ENCODE measurements at regions not wholly inside any gene's neighbourhood (a gene's known extent, or its start where the extent isn't known, plus 50 kb on each side); places are given as distances from the start of the nearest gene placed in this dataset.

DNA sequence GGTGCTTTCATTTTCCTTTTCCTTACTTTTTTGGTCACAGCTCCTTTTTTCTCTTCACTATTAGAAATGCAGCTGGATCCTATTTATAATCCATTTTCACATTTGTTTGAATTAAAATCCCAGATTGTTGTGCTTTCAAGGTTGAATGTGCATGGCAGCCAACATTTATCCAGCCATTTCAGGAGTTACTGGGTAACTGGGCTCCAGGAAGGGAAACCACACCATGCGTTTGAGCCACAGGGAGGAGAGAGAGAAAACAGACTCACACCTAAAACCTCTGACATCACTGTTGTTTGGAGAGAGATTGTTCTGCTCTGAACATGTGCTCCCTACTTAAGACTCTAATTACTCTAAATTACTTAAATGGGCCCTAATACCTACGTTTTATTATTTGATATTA, 173.4 kb downstream of the BMP2 start:
- H3K27me3 Mint-ChIP-seq (ENCODE audit: unreplicated experiment), result no peaks in the 10 kb centered on the region
- TF ChIP-seq, protein P1, sequence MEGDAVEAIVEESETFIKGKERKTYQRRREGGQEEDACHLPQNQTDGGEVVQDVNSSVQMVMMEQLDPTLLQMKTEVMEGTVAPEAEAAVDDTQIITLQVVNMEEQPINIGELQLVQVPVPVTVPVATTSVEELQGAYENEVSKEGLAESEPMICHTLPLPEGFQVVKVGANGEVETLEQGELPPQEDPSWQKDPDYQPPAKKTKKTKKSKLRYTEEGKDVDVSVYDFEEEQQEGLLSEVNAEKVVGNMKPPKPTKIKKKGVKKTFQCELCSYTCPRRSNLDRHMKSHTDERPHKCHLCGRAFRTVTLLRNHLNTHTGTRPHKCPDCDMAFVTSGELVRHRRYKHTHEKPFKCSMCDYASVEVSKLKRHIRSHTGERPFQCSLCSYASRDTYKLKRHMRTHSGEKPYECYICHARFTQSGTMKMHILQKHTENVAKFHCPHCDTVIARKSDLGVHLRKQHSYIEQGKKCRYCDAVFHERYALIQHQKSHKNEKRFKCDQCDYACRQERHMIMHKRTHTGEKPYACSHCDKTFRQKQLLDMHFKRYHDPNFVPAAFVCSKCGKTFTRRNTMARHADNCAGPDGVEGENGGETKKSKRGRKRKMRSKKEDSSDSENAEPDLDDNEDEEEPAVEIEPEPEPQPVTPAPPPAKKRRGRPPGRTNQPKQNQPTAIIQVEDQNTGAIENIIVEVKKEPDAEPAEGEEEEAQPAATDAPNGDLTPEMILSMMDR (IDR thresholded peaks at IDR 0.05; ENCODE audit: partially characterized antibody, unreplicated experiment), result no peak
- H3K9me3 Mint-ChIP-seq (ENCODE audit: unreplicated experiment), result no peaks in the 10 kb centered on the region
- DNase-seq, result no peak
- no peaks in the 10 kb centered on the region for H3K36me3 Mint-ChIP-seq (ENCODE audit: unreplicated experiment)
- no peak overlapping the region for H3K4me3 Mint-ChIP-seq (ENCODE audit: unreplicated experiment)
- no peaks in the 10 kb centered on the region for H3K4me1 Mint-ChIP-seq (ENCODE audit: low read depth, unreplicated experiment)
- H3K27ac Mint-ChIP-seq (ENCODE audit: unreplicated experiment), result no peak overlapping the region

- no peaks in the 10 kb centered on the region for H3K9me3 Mint-ChIP-seq (ENCODE audit: unreplicated experiment)
- TF ChIP-seq, protein P1 (IDR thresholded peaks at IDR 0.05; ENCODE audit: partially characterized antibody, unreplicated experiment), result no peak
- no peak for DNase-seq
- H3K27ac Mint-ChIP-seq (ENCODE audit: unreplicated experiment), result no peak overlapping the region
- no peaks in the 10 kb centered on the region for H3K27me3 Mint-ChIP-seq (ENCODE audit: unreplicated experiment)
- H3K4me1 Mint-ChIP-seq (ENCODE audit: low read depth, unreplicated experiment), result no peaks in the 10 kb centered on the region
- no peaks in the 10 kb centered on the region for H3K36me3 Mint-ChIP-seq (ENCODE audit: unreplicated experiment)
- H3K4me3 Mint-ChIP-seq (ENCODE audit: unreplicated experiment), result no peak overlapping the region
These were observed 174.1 kb downstream of the BMP2 start for GRCh38 chr20:6941571-6941970.

DNA sequence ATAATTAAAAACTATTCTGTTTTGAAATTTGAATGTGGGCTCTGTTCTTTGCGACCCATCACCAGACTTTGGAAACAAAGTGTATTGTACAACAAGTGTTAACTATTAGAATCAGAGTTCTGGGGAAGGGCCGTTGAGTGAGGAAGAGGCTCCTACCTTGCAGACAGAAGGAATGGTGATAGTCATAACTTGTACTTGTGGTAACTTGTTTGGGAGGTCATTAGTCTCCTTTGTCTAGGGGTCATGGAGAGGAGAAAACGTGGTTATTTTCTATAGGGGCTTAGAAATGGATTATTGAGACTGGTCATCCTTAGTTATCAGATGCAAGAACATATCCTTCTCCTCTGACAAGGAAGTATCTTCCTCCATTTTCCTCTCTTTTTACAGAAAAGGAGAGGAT, 174.8 kb downstream of the BMP2 start:
- Mint-ChIP-seq H3K27ac (ENCODE audit: unreplicated experiment) (no peak overlapping the region), H3K27me3 (ENCODE audit: unreplicated experiment) (no peaks in the 10 kb centered on the region), H3K4me3 (ENCODE audit: unreplicated experiment) (no peak overlapping the region), H3K9me3 (ENCODE audit: unreplicated experiment) (no peaks in the 10 kb centered on the region), H3K4me1 (ENCODE audit: low read depth, unreplicated experiment) (no peaks in the 10 kb centered on the region), H3K36me3 (ENCODE audit: unreplicated experiment) (no peaks in the 10 kb centered on the region)
- TF ChIP-seq, protein P1 (IDR thresholded peaks at IDR 0.05; ENCODE audit: partially characterized antibody, unreplicated experiment), result no peak
- DNase-seq, result no peak

- no peak overlapping the region for H3K4me3 Mint-ChIP-seq (ENCODE audit: unreplicated experiment)
- H3K9me3 Mint-ChIP-seq (ENCODE audit: unreplicated experiment), result no peaks in the 10 kb centered on the region
- H3K27me3 Mint-ChIP-seq (ENCODE audit: unreplicated experiment), result no peaks in the 10 kb centered on the region
- H3K36me3 Mint-ChIP-seq (ENCODE audit: unreplicated experiment), result no peaks in the 10 kb centered on the region
- no peak for DNase-seq
- H3K4me1 Mint-ChIP-seq (ENCODE audit: low read depth, unreplicated experiment), result no peaks in the 10 kb centered on the region
- TF ChIP-seq, protein P1 (IDR thresholded peaks at IDR 0.05; ENCODE audit: partially characterized antibody, unreplicated experiment), result no peak
- H3K27ac Mint-ChIP-seq (ENCODE audit: unreplicated experiment), result no peak overlapping the region
These were observed 176.8 kb downstream of the BMP2 start for GRCh38 chr20:6944292-6944691.

DNA sequence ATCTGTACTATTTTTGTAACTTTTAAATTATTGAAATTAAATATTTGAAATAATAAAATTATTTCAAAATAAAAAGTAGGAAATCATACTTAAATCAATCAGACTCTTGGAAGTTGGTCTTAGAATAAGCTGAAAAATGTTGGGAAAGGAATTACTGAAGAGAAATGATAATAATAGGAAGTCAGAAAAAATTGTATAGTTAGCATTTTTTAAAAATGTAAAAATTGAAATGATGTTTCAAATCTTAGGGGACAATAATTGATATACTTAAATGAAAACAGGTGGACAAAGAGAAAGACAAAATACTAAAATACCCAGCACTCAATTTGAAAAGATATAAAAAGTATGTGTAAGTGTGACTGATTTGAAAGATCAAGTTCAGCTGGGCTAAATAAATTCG, 186.1 kb downstream of the BMP2 start:
- Mint-ChIP-seq H3K36me3 (ENCODE audit: unreplicated experiment) (peaks cover 4% of the 10 kb centered on the region), H3K4me3 (ENCODE audit: unreplicated experiment) (no peak overlapping the region), H3K27ac (ENCODE audit: unreplicated experiment) (no peak overlapping the region), H3K4me1 (ENCODE audit: low read depth, unreplicated experiment) (no peaks in the 10 kb centered on the region), H3K9me3 (ENCODE audit: unreplicated experiment) (no peaks in the 10 kb centered on the region), H3K27me3 (ENCODE audit: unreplicated experiment) (peaks cover 4% of the 10 kb centered on the region)
- TF ChIP-seq, protein P1 (IDR thresholded peaks at IDR 0.05; ENCODE audit: partially characterized antibody, unreplicated experiment), result no peak
- no peak for DNase-seq
